ENCODE measurements at regions not wholly inside any gene's neighbourhood (a gene's known extent, or its start where the extent isn't known, plus 50 kb on each side); places are given as distances from the start of the nearest gene placed in this dataset.

DNA sequence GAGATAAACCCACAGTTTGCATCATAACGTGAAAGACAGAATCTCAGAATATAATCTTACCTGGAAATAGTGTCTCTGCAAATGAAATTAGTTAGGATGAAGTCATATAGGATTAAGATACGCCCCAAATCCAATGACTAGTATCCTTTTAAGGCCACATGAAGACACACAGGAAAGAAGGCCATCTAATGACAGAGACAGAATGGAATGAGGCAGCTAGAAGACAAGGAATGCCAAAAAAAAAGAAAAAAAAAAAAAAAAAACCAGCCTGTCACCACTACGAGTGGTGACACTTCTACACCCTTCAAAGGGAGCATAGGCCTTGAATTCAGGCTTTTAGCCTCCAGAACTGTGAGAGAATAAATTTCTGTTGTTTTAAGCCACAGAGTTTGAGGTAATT, 82.9 kb downstream of the HYCC1 start:
- TF ChIP-seq MXI1 (conservative IDR thresholded peaks at IDR 0.05; ENCODE audit: poor library complexity, severe bottlenecking) (no peak), EP300 (conservative IDR thresholded peaks at IDR 0.05; ENCODE audit: poor library complexity, severe bottlenecking) (no peak), POLR2AphosphoS5 (IDR thresholded peaks at IDR 0.05) (no peak)
- Histone ChIP-seq H3K27me3 (ENCODE audit: insufficient read depth, low read depth, low read length) (no peaks in the 10 kb centered on the region), H3K27ac (ENCODE audit: low read length) (no peak overlapping the region)

GRCh38 chr7:22922307-22922706, 91.6 kb downstream of the HYCC1 start:
- Histone ChIP-seq H4K20me1 (ENCODE audit: insufficient read depth) (no peaks in the 10 kb centered on the region), H3K36me3 (ENCODE audit: insufficient read depth, low read length) (no peaks in the 10 kb centered on the region), H3K9me2 (ENCODE audit: insufficient read depth, low read length) (no peaks in the 10 kb centered on the region), H3K9me3 (ENCODE audit: low read length) (peaks cover 2% of the 10 kb centered on the region), H3K79me2 (replicated peaks; ENCODE audit: insufficient read depth, low read length) (no peaks in the 10 kb centered on the region), H3K27ac (ENCODE audit: low read length) (no peak overlapping the region), H3K4me3 (ENCODE audit: low read length) (no peak overlapping the region), H3K4me2 (ENCODE audit: low read length) (no peak overlapping the region), H2AFZ (ENCODE audit: low read depth, low read length) (no peak overlapping the region), H3K27me3 (ENCODE audit: insufficient read depth, low read depth, low read length) (no peaks in the 10 kb centered on the region), H3F3A (ENCODE audit: insufficient read depth, low read length, poor library complexity, severe bottlenecking) (no peaks in the 10 kb centered on the region), H3K9ac (ENCODE audit: low read length) (no peak overlapping the region)
- TF ChIP-seq EZH2 (IDR thresholded peaks at IDR 0.05; ENCODE audit: borderline replicate concordance, insufficient read depth, low read length, poor library complexity, severe bottlenecking) (no peak), EP300 (conservative IDR thresholded peaks at IDR 0.05; ENCODE audit: poor library complexity, severe bottlenecking) (no peak), REST (IDR thresholded peaks at IDR 0.05; ENCODE audit: borderline replicate concordance) (no peak), RAD21 (conservative IDR thresholded peaks at IDR 0.05) (no peak), POLR2AphosphoS5 (IDR thresholded peaks at IDR 0.05) (no peak), MXI1 (conservative IDR thresholded peaks at IDR 0.05; ENCODE audit: poor library complexity, severe bottlenecking) (no peak), SMC3 (conservative IDR thresholded peaks at IDR 0.05; ENCODE audit: poor library complexity) (no peak), CTCF (IDR thresholded peaks at IDR 0.05; ENCODE audit: poor library complexity, severe bottlenecking) (no peak)

More for the DNA sequence above, 82.9 kb downstream of the HYCC1 start:
- H3F3A ChIP-seq (ENCODE audit: insufficient read depth, low read length, poor library complexity, severe bottlenecking), result no peaks in the 10 kb centered on the region
- H3K36me3 ChIP-seq (ENCODE audit: insufficient read depth, low read length), result no peaks in the 10 kb centered on the region
- H3K79me2 ChIP-seq (replicated peaks; ENCODE audit: insufficient read depth, low read length), result no peaks in the 10 kb centered on the region
- no peak overlapping the region for H3K4me3 ChIP-seq (ENCODE audit: low read length)
- H3K4me2 ChIP-seq (ENCODE audit: low read length), result no peak overlapping the region
- H3K9ac ChIP-seq (ENCODE audit: low read length), result no peak overlapping the region
- H3K9me3 ChIP-seq (ENCODE audit: low read length), result no peaks in the 10 kb centered on the region
- no peaks in the 10 kb centered on the region for H3K9me2 ChIP-seq (ENCODE audit: insufficient read depth, low read length)
- H4K20me1 ChIP-seq (ENCODE audit: insufficient read depth), result no peaks in the 10 kb centered on the region
- H2AFZ ChIP-seq (ENCODE audit: low read depth, low read length), result no peak overlapping the region

Measured in neural cell (in vitro differentiated cells).